ENCODE measurements at regions not wholly inside any gene's neighbourhood (a gene's known extent, or its start where the extent isn't known, plus 50 kb on each side); places are given as distances from the start of the nearest gene placed in this dataset.

DNA sequence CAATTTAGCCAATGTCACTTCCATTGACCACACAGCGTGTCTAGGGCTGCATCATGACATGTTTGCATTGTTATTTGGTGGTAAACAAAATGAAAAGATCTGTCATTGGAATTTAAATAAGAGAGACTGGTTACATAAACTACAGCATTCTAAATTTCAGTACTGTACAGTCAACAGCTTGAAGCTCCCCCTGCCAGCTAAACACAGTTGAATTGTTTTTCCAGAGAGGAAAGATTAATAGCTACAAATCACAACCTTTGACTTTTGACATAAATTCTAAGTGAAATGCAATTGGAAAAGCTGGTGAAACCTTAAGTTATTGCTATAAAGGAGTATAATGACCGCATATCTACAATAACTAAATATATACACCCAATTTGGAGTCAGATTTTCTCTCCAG is 1600.0 kb upstream of the ACVR2A start:
- no peak overlapping the region for H3K4me3 Mint-ChIP-seq
- no peaks in the 10 kb centered on the region for H3K4me1 ChIP-seq (ENCODE audit: control insufficient read depth in 2 of 2, insufficient read depth in 2 of 2, low read length in 2 of 2)
- ATAC-seq (ENCODE audit: low read depth) (no peak), DNase-seq (no peak)
- H3K4me3 ChIP-seq (ENCODE audit: control extremely low read depth in 1 of 5, extremely low read depth in 1 of 5, insufficient read depth in 1 of 5, low read depth in 2 of 5, low read length in 4 of 5), result no peak overlapping the region
- no peaks in the 10 kb centered on the region for H3K36me3 ChIP-seq (replicated peaks in 1 of 2; ENCODE audit: control extremely low read depth in 1 of 2, control insufficient read depth in 1 of 2, extremely low read depth in 1 of 2, insufficient read depth in 2 of 2, low read length in 1 of 2)
- no peaks in the 10 kb centered on the region for H3K27me3 Mint-ChIP-seq
- intact Hi-C loops (cut with micrococcal nuclease), result no loop called here
- POLR2A ChIA-PET, result no interaction called here
- no peak overlapping the region for H3K4me2 ChIP-seq (replicated peaks; ENCODE audit: low read depth, low read length, poor library complexity, severe bottlenecking)
- H2AFZ ChIP-seq (ENCODE audit: insufficient read depth, low read depth, low read length, poor library complexity, severe bottlenecking), result no peak overlapping the region
- CTCF ChIA-PET, result no interaction called here
- H3K9ac ChIP-seq (ENCODE audit: low read length), result no peak overlapping the region
- H4K20me1 ChIP-seq (ENCODE audit: control insufficient read depth, insufficient read depth, low read length, poor library complexity, severe bottlenecking), result no peaks in the 10 kb centered on the region
- no peaks in the 10 kb centered on the region for H3K9me3 ChIP-seq (ENCODE audit: control extremely low read depth in 1 of 3, control insufficient read depth in 2 of 3, insufficient read depth in 1 of 3, low read length in 2 of 3)
- H3K79me2 ChIP-seq (ENCODE audit: control insufficient read depth, insufficient read depth, low read length), result no peaks in the 10 kb centered on the region
- H3K27ac ChIP-seq (ENCODE audit: low read length in 2 of 2), result no peak overlapping the region
- H3K27ac Mint-ChIP-seq, result no peak overlapping the region
- no peaks in the 10 kb centered on the region for H3K4me1 Mint-ChIP-seq
- no CpG with 5 or more reads among the region's 2 CpGs for WGBS (ENCODE audit: insufficient coverage)
- H3K9me3 Mint-ChIP-seq (ENCODE audit: insufficient read depth), result no peaks in the 10 kb centered on the region
- TF ChIP-seq, protein P1, sequence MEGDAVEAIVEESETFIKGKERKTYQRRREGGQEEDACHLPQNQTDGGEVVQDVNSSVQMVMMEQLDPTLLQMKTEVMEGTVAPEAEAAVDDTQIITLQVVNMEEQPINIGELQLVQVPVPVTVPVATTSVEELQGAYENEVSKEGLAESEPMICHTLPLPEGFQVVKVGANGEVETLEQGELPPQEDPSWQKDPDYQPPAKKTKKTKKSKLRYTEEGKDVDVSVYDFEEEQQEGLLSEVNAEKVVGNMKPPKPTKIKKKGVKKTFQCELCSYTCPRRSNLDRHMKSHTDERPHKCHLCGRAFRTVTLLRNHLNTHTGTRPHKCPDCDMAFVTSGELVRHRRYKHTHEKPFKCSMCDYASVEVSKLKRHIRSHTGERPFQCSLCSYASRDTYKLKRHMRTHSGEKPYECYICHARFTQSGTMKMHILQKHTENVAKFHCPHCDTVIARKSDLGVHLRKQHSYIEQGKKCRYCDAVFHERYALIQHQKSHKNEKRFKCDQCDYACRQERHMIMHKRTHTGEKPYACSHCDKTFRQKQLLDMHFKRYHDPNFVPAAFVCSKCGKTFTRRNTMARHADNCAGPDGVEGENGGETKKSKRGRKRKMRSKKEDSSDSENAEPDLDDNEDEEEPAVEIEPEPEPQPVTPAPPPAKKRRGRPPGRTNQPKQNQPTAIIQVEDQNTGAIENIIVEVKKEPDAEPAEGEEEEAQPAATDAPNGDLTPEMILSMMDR (IDR thresholded peaks at IDR 0.05), result no peak
- H3K27me3 ChIP-seq (replicated peaks in 1 of 4; ENCODE audit: control extremely low read depth in 1 of 4, control insufficient read depth in 3 of 4, insufficient read depth in 4 of 4, low read length in 3 of 4), result no peaks in the 10 kb centered on the region

DNA sequence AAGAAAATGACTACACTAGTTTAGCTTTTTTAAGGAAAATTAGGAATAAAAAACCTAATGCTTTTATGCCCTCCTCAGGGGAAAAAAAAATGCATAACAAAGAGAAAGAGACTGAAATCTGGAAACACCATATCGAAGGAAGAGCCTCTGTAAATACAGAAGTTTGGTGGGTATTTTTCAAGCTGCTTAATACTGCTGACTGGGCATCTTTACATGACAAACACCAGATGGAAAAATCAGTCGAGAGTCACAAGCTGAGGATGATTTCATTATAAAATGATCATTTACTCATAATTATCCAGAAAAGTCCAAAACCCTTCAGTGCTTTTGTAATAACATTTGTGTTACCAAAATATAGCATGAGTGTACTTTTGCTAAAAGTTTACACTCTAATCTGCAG is 1600.7 kb upstream of the ACVR2A start:
- no peaks in the 10 kb centered on the region for H3K4me1 ChIP-seq (ENCODE audit: control insufficient read depth in 2 of 2, insufficient read depth in 2 of 2, low read length in 2 of 2)
- POLR2A ChIA-PET, result no interaction called here
- CTCF ChIA-PET, result no interaction called here
- no peak overlapping the region for H2AFZ ChIP-seq (ENCODE audit: insufficient read depth, low read depth, low read length, poor library complexity, severe bottlenecking)
- Mint-ChIP-seq H3K27me3 (no peaks in the 10 kb centered on the region), H3K27ac (no peak overlapping the region), H3K4me1 (no peaks in the 10 kb centered on the region), H3K4me3 (no peak overlapping the region), H3K9me3 (ENCODE audit: insufficient read depth) (no peaks in the 10 kb centered on the region)
- no peaks in the 10 kb centered on the region for H4K20me1 ChIP-seq (ENCODE audit: control insufficient read depth, insufficient read depth, low read length, poor library complexity, severe bottlenecking)
- H3K36me3 ChIP-seq (replicated peaks in 1 of 2; ENCODE audit: control extremely low read depth in 1 of 2, control insufficient read depth in 1 of 2, extremely low read depth in 1 of 2, insufficient read depth in 2 of 2, low read length in 1 of 2), result no peaks in the 10 kb centered on the region
- no peaks in the 10 kb centered on the region for H3K9me3 ChIP-seq (ENCODE audit: control extremely low read depth in 1 of 3, control insufficient read depth in 2 of 3, insufficient read depth in 1 of 3, low read length in 2 of 3)
- H3K4me3 ChIP-seq (ENCODE audit: control extremely low read depth in 1 of 5, extremely low read depth in 1 of 5, insufficient read depth in 1 of 5, low read depth in 2 of 5, low read length in 4 of 5), result no peak overlapping the region
- no peaks in the 10 kb centered on the region for H3K27me3 ChIP-seq (replicated peaks in 1 of 4; ENCODE audit: control extremely low read depth in 1 of 4, control insufficient read depth in 3 of 4, insufficient read depth in 4 of 4, low read length in 3 of 4)
- 80% methylated on average over 1 of the region's 2 CpGs for WGBS (ENCODE audit: insufficient coverage)
- intact Hi-C loops (cut with micrococcal nuclease), result no loop called here
- TF ChIP-seq, protein P1 (IDR thresholded peaks at IDR 0.05), result no peak
- TF ChIP-seq EZH2 (IDR thresholded peaks at IDR 0.05; ENCODE audit: borderline replicate concordance, insufficient read depth, low read depth, low read length, poor library complexity, severe bottlenecking), result no peak
- H3K4me2 ChIP-seq (replicated peaks; ENCODE audit: low read depth, low read length, poor library complexity, severe bottlenecking), result no peak overlapping the region
- no peak overlapping the region for H3K27ac ChIP-seq (ENCODE audit: low read length in 2 of 2)
- DNase-seq, result no peak
- no peak overlapping the region for H3K9ac ChIP-seq (ENCODE audit: low read length)
- no peaks in the 10 kb centered on the region for H3K79me2 ChIP-seq (ENCODE audit: control insufficient read depth, insufficient read depth, low read length)
- no peak for ATAC-seq (ENCODE audit: low read depth)
